ENCODE measurements at regions not wholly inside any gene's neighbourhood (a gene's known extent, or its start where the extent isn't known, plus 50 kb on each side); places are given as distances from the start of the nearest gene placed in this dataset.
A peak's percentile ranks its signal among the peaks of the same experiment; 100 is the strongest.

GRCh38 chr3:40704224-40704623, 179.5 kb downstream of the ZNF621 start:
- no peak for ATAC-seq

DNA sequence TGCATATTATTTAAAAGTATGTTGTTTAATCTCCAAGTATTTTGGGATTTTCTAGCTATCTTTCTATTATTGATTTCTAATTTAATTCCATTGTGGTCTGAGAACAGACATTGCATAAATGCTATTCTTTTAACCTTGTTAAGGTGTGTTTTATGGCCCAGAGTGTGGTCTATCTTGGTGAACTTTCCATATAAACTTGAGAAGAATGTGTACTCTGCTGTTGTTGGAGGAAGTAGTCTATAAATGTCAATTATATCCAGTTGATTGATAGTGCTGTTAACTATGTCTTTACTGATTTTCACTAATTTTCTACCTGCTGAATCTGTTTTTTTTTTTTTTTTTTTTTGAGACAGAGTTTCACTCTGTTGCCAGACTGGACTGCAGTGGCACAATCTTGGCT, 180.9 kb downstream of the ZNF621 start:
- no peak for ATAC-seq

- ATAC-seq = no peak
Measured at GRCh38 chr3:40713306-40713705, 188.5 kb downstream of the ZNF621 start.

- ATAC-seq = no peak
Measured at GRCh38 chr3:40713795-40714194, 189.0 kb downstream of the ZNF621 start.

DNA sequence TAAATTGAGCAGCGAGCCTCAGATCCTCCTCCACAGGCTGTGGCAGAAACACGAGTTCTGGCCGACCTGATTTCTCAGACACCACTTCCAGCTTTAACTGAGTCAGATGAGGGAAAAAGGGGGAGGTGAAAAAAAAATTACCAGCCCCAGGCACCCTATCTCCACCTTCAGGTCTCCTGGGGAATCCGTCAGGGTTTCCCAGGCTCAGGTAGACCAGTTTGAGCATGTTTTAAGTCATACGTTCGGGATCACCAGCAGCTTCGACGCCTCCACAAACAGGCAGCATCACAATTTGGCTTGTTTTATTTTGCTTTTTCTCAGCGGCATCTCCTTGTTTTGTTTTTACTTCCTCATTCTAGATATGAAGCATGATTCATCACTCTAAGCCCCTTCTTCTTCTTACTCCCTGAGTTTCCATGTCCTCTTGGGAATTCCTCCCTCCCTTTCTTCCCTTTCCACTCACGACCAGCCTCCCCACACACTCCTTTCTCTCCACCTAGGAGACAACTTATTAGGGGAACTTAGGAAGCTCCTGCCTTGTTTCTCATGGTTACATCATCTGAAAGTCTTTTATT, 190.1 kb downstream of the ZNF621 start:
- no peak for ATAC-seq

GRCh38 chr3:40715551-40715950, 190.8 kb downstream of the ZNF621 start:
- ATAC-seq = no peak

- no peak for ATAC-seq
Measured at GRCh38 chr3:40717471-40717870, 192.7 kb downstream of the ZNF621 start.

DNA sequence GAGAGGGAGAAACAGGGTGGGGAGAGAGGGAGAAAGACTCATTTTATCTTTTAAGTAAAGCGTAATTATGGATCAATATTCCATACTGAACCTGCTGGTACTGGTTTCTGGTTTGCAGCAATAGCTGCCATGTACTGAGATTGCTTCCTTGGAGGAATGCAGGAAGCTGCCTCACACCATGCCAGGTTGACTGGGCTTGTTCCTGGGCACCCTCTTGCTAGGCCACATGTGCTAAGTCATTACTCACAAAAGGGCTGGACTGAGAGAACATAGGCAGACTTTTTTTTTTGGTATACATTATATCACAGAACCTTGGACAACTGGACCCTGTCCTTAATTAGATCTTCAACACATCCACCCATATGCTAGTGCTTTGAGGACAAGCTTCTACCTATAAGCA, 193.4 kb downstream of the ZNF621 start:
- ATAC-seq = no peak

GRCh38 chr3:40718681-40719080, 193.9 kb downstream of the ZNF621 start:
- ATAC-seq = no peak

DNA sequence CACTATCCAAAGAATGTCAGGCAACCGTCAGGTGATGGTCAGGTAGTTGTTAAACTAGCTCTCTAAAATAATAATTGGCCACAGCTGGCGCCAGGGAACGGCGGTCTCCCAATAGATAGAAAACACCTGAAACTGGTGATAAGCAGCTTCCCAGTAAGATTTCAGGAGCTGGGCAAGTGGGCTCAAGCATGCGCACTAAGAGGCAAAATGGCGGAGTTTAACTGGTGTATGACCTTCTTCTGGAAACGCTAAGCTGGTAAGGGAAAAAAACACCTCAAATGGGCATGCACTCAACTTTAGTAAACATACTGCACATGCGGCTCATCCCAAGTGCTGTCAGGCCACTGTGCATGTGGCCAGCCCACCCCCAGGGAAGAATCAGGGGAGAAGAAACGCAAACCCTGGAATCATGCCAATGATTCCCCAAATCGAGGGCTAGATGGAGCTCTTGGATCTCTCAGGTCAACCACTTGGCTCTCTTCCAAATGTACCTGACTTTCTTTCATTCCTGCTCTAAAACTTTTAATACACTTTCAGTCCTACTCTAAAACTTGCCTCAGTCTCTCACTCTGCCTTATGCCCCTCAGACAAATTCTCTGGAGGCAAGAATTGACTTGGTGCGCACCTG, 195.0 kb downstream of the ZNF621 start:
- no peak for ATAC-seq

DNA sequence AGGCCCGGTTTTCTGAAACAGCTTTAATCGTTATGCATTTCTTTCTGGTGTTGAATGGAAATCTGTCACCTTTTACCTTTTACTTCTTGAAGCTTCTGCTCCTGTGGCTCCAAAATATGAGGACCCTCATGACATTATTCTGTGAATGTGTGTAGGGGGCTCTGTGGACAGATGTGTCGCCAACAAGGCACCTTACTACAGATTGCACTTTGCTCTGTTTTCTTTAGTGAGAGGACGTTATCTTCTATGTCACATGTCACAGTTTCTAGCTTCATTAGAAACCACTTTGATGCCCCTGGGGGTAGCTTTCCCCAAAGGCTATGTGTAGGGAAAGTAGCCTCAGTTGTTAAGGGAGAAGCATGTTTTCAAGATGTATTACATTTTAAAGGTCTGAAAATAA, 195.6 kb downstream of the ZNF621 start:
- no peak for ATAC-seq

DNA sequence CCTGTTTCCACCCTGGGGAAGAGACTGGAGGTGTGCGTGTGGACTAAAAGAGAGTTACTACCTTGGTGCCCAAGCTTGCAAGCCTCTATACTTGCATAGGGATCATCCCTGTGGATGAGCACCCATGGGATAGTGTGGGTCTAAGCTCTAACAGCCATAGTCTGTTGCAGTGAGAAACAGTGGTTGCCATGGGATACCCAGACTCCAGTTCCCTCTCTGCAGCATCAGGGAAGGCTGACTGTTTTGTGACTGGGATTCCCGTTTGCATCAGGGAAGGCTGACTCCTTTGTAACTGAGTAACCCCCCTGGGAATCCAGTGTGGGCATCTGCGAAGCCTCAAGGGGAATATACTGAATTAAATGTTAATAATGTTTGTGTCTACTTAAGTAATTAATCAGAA, 196.1 kb downstream of the ZNF621 start:
- no peak for ATAC-seq

GRCh38 chr3:40723083-40723660, 198.4 kb downstream of the ZNF621 start:
- ATAC-seq = no peak

DNA sequence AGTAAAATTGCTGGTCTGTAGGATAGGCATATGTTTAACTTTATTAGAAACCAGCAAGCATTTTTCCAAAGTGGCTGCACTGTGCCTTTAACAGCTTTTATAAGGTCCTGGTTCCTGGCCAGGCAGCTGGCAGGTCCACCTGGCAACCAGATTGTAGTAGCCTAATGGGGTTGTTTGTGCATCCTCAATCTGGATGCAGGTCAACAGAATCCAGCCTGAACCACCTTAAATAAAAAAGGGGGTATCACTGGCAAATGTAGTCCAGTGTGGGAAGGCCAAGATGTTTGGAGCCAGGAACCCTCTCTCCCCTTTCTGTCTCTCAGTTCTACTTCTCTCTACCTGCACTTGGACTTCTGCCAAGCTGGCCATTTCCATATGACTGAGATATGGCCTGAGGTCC, 200.3 kb downstream of the ZNF621 start:
- ATAC-seq = no peak

DNA sequence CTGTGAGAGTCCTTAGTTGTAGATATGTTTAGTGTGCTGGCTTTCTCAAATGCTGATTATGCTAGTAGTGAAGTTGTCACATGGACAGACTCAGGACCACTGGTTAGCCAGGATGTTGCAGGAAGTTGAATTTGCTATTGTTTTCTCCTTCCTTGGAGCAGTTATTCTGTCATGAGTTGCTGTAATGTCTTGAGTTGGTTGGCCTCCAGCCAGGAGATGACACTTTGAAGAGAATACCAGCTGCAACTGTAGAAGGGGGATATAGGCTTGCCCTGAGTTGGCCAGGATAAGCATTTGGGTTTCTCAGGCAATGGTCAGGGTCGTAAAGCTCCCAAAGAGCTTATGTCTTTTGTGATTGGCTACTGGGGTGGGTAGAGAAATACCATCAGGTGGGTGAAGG, 206.7 kb downstream of the ZNF621 start:
- no peak for ATAC-seq

DNA sequence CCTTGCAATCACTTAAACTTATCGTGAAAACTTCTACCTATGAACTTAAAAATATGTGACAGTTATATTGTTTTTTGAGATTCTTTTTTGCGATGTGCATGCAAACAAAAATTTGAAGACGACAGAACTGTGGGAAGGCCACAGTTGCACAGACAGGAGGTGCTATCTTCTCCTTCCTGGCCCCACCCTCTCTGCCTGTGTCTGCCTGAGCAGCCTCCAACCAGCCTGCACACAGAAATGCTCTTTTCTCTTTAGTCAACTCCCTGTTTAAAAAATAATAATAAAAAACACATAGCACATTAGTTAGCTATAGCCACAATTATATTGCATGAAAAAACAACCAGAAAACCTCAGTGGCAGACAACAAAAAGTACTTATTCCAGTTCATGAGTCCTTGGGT, 212.2 kb downstream of the ZNF621 start:
- no peak for ATAC-seq

GRCh38 chr3:40737343-40737742, 212.6 kb downstream of the ZNF621 start:
- no peak for ATAC-seq

DNA sequence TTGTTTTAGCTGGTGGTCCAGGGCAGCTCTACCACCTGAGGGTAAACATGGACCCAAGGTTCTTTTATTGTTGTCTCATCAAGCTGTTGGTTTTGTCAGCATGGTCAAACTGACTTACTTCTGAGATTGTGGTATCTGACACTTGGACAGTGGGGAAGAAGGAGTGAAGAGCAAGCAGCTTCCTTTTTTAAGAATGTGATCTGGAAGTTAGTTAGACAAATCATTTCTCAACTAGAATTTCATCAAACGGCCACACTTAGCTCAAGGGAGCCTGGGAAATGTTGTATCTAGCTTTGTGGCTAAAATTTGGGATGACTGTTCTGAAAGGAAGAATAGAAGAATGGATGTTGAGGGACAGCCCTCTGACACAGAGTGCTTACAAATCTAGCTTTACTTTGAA, 215.2 kb downstream of the ZNF621 start:
- ATAC-seq = no peak

DNA sequence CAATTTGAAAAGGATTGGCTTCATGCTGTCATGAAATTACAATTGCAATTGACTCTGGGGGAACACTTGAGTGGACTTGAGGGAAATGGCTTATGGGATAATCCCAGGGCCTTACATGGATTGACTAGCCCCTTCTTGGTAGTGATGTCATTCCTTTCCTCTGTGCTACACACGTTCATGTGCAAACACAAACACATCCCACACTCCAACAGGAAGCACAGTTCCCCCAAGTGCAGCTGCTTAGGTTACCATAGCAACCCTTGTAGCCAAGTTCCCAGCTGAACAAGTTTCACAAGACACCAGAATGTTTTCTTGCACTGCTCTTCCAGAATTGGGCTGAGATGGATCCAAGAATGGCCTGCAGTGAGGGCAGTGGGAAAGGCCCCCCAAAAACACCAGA, 217.0 kb downstream of the ZNF621 start:
- no peak for ATAC-seq

GRCh38 chr3:40745381-40746106, 220.8 kb downstream of the ZNF621 start:
- ATAC-seq = peak in 1 of 2 donors; percentile 38

GRCh38 chr3:40751666-40752065, 226.9 kb downstream of the ZNF621 start:
- ATAC-seq = no peak

DNA sequence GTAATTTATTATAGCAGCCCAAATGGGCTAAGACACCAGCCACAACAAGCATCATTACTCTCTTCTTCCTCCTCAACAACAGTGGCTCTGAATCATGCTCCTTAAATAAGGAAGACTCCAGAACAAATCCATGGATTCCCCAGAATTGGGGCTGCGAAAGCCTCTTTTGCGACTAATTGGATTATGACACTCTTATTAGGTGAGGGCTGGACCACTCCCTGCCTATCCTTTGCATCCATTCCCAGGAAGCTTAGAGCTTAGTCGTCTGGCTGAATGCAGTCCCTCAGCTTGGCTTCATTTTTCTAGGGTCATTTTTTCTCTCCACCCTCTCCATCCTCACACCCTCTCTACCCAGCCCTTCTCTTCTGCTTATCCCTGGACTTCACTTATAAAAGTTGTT, 227.7 kb downstream of the ZNF621 start:
- ATAC-seq = no peak

DNA sequence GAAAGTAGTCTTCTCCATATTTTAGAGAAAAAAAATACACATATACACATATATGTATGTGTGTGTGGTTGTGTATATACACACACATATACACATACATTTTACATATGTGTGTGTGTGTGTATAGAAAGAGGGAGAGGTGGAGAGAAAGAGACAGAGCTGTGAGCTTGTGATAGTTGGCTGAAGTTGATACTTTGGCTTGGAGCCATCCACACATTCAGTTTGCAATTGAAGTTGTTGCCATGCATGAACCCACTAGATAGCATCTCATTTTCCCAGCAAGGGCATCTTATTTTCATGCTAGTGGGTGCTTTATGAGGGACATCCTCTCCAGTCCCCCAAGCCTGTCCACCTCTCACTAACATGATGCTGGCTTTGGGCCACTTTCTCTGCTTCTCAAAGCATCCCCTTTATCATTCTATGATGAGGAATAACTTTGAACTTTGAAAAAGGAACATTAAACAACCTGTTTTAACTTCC, 228.6 kb downstream of the ZNF621 start:
- no peak for ATAC-seq

DNA sequence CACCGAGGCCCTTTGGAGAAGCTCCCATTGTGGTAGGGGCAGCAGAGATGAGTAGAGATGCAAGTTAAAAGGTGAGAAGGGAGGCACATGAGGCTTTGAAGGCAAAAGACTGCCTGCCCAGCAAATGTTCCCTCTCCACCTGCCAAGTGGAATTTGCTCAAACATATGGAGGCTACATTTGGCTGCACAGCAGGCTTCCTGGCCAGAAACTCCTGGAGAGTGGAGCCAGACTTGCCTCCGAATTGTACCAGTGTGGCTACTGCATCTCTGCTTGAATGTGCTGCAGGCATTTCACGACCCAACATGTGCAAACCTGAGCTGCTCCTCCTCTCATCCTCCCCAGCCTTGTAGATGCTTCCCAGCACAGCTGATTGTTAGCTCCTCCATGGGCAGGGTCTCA, 229.2 kb downstream of the ZNF621 start:
- ATAC-seq = peak in 1 of 2 donors; percentile 9
